ENCODE measurements at regions not wholly inside any gene's neighbourhood (a gene's known extent, or its start where the extent isn't known, plus 50 kb on each side); places are given as distances from the start of the nearest gene placed in this dataset.

DNA sequence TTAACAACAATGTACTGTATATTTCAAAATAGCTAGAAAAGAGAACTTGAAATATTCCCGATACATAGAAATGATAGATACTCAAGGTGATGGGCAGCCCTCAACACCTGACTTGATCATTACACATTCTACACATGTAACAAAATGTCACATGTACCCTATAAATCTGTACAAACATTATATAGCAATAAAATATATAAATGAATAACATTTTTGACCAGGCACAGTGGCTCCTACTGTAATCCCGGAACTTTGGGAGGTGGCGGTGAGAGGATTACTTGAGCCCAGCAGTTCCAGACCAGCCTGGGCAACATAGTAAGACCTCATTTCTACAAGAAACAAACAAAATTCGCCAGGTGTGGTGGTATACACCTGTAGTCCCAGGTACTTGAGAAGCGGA is 659.5 kb upstream of the NRP1 start:
- peaks cover 0 to 5% (median 1%) of the 10 kb centered on the region in 3 donors for H3K9me3 ChIP-seq (ENCODE audit: control extremely low read depth in 1 of 3, control insufficient read depth in 2 of 3, insufficient read depth in 1 of 3, low read length in 2 of 3)
- POLR2A ChIA-PET = no interaction called here

DNA sequence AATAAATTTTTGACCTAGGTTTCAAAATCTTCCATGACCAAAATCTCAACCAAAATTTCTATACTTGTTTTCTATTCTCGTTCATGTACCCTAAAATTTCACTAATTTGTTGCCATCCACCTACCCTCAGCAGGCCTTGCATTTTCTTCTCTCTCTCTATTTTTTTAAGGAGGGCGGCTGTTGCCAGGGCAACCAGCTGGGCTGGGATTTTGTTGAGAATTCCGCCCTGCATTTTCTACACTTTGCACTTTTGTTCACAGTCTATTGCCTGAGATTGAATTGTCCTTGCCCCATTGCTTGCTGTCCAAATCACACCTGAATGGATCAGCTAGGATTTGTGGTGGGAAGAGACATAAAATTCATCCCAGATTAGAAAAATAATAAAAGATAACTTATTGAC is 657.5 kb upstream of the NRP1 start:
- 60% methylated on average over 1 of the region's 3 CpGs for WGBS (ENCODE audit: insufficient coverage)
- TF ChIP-seq, protein P1, sequence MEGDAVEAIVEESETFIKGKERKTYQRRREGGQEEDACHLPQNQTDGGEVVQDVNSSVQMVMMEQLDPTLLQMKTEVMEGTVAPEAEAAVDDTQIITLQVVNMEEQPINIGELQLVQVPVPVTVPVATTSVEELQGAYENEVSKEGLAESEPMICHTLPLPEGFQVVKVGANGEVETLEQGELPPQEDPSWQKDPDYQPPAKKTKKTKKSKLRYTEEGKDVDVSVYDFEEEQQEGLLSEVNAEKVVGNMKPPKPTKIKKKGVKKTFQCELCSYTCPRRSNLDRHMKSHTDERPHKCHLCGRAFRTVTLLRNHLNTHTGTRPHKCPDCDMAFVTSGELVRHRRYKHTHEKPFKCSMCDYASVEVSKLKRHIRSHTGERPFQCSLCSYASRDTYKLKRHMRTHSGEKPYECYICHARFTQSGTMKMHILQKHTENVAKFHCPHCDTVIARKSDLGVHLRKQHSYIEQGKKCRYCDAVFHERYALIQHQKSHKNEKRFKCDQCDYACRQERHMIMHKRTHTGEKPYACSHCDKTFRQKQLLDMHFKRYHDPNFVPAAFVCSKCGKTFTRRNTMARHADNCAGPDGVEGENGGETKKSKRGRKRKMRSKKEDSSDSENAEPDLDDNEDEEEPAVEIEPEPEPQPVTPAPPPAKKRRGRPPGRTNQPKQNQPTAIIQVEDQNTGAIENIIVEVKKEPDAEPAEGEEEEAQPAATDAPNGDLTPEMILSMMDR (IDR thresholded peaks at IDR 0.05) = no peak
- TF ChIP-seq EZH2 (IDR thresholded peaks at IDR 0.05; ENCODE audit: borderline replicate concordance, insufficient read depth, low read depth, low read length, poor library complexity, severe bottlenecking) = no peak
- H3K36me3 ChIP-seq (replicated peaks in 1 of 2; ENCODE audit: control extremely low read depth in 1 of 2, control insufficient read depth in 1 of 2, extremely low read depth in 1 of 2, insufficient read depth in 2 of 2, low read length in 1 of 2) = no peaks in the 10 kb centered on the region

More for the DNA sequence above, 659.5 kb upstream of the NRP1 start:
- TF ChIP-seq, protein P1 (IDR thresholded peaks at IDR 0.05) = no peak
- no peak for TF ChIP-seq EZH2 (IDR thresholded peaks at IDR 0.05; ENCODE audit: borderline replicate concordance, insufficient read depth, low read depth, low read length, poor library complexity, severe bottlenecking)
- no peaks in the 10 kb centered on the region for H3K27me3 ChIP-seq (replicated peaks in 1 of 4; ENCODE audit: control extremely low read depth in 1 of 4, control insufficient read depth in 3 of 4, insufficient read depth in 4 of 4, low read length in 3 of 4)
- H3K4me3 ChIP-seq (ENCODE audit: control extremely low read depth in 1 of 5, extremely low read depth in 1 of 5, insufficient read depth in 1 of 5, low read depth in 2 of 5, low read length in 4 of 5) = no peak overlapping the region
- Mint-ChIP-seq H3K4me1 (no peaks in the 10 kb centered on the region), H3K27me3 (no peaks in the 10 kb centered on the region), H3K27ac (no peak overlapping the region), H3K4me3 (no peak overlapping the region), H3K9me3 (ENCODE audit: insufficient read depth) (no peaks in the 10 kb centered on the region)
- no peak overlapping the region for H3K9ac ChIP-seq (ENCODE audit: low read length)
- H2AFZ ChIP-seq (ENCODE audit: insufficient read depth, low read depth, low read length, poor library complexity, severe bottlenecking) = no peak overlapping the region
- no peaks in the 10 kb centered on the region for H3K79me2 ChIP-seq (ENCODE audit: control insufficient read depth, insufficient read depth, low read length)
- no peak overlapping the region for H3K4me2 ChIP-seq (replicated peaks; ENCODE audit: low read depth, low read length, poor library complexity, severe bottlenecking)
- no peaks in the 10 kb centered on the region for H3K36me3 ChIP-seq (replicated peaks in 1 of 2; ENCODE audit: control extremely low read depth in 1 of 2, control insufficient read depth in 1 of 2, extremely low read depth in 1 of 2, insufficient read depth in 2 of 2, low read length in 1 of 2)
- H3K27ac ChIP-seq (ENCODE audit: low read length in 2 of 2) = no peak overlapping the region
- DNase-seq (no peak), ATAC-seq (ENCODE audit: low read depth) (no peak)
- WGBS (ENCODE audit: insufficient coverage) = 88% methylated on average over 1 of the region's 5 CpGs
- intact Hi-C loops (cut with micrococcal nuclease) = no loop called here
- H3K4me1 ChIP-seq (ENCODE audit: control insufficient read depth in 2 of 2, insufficient read depth in 2 of 2, low read length in 2 of 2) = no peaks in the 10 kb centered on the region
- no peaks in the 10 kb centered on the region for H4K20me1 ChIP-seq (ENCODE audit: control insufficient read depth, insufficient read depth, low read length, poor library complexity, severe bottlenecking)
- CTCF ChIA-PET = no interaction called here

More for the DNA sequence above, 657.5 kb upstream of the NRP1 start:
- Histone ChIP-seq H3K9me3 (ENCODE audit: control extremely low read depth in 1 of 3, control insufficient read depth in 2 of 3, insufficient read depth in 1 of 3, low read length in 2 of 3) (peaks cover 0 to 2% (median 1%) of the 10 kb centered on the region in 3 donors), H4K20me1 (ENCODE audit: control insufficient read depth, insufficient read depth, low read length, poor library complexity, severe bottlenecking) (no peaks in the 10 kb centered on the region), H2AFZ (ENCODE audit: insufficient read depth, low read depth, low read length, poor library complexity, severe bottlenecking) (no peak overlapping the region), H3K4me3 (ENCODE audit: control extremely low read depth in 1 of 5, extremely low read depth in 1 of 5, insufficient read depth in 1 of 5, low read depth in 2 of 5, low read length in 4 of 5) (no peak overlapping the region), H3K9ac (ENCODE audit: low read length) (no peak overlapping the region), H3K4me2 (replicated peaks; ENCODE audit: low read depth, low read length, poor library complexity, severe bottlenecking) (no peak overlapping the region), H3K4me1 (ENCODE audit: control insufficient read depth in 2 of 2, insufficient read depth in 2 of 2, low read length in 2 of 2) (no peaks in the 10 kb centered on the region), H3K27ac (ENCODE audit: low read length in 2 of 2) (no peak overlapping the region), H3K27me3 (replicated peaks in 1 of 4; ENCODE audit: control extremely low read depth in 1 of 4, control insufficient read depth in 3 of 4, insufficient read depth in 4 of 4, low read length in 3 of 4) (no peaks in the 10 kb centered on the region), H3K79me2 (ENCODE audit: control insufficient read depth, insufficient read depth, low read length) (no peaks in the 10 kb centered on the region)
- DNase-seq = no peak
- POLR2A ChIA-PET = no interaction called here
- peaks cover 7% of the 10 kb centered on the region for H3K9me3 Mint-ChIP-seq (ENCODE audit: insufficient read depth)
- no peak overlapping the region for H3K27ac Mint-ChIP-seq
- intact Hi-C loops (cut with micrococcal nuclease) = no loop called here
- no peak overlapping the region for H3K4me3 Mint-ChIP-seq
- H3K4me1 Mint-ChIP-seq = no peaks in the 10 kb centered on the region
- no peak for ATAC-seq (ENCODE audit: low read depth)
- CTCF ChIA-PET = no interaction called here
- H3K27me3 Mint-ChIP-seq = no peaks in the 10 kb centered on the region

Data from B cell (primary cell).